WTC11 (cell line): ENCODE measurements at regions not wholly inside any gene's neighbourhood (a gene's known extent, or its start where the extent isn't known, plus 50 kb on each side); places are given as distances from the start of the nearest gene placed in this dataset.
A peak's percentile ranks its signal among the peaks of the same experiment; 100 is the strongest.

Experiments
- ATAC-seq: fragments of 200-7000 bp; cut with Tn5 transposase; 2 replicates; pipeline ENCODE4 v1.10.0; 2021; ENCODE audit warnings: mild to moderate bottlenecking, moderate library complexity
- CTCF ChIA-PET: fragments of 300-600 bp; sonication (Branson Sonifier 250); formaldehyde crosslinking; loops from one replicate; lab custom pipeline; 2021; ENCODE audit warnings: antibody characterized with exemption; lab: Charles Lee
- POLR2A ChIA-PET: fragments of 350-600 bp; sonication (Branson Sonifier 250); formaldehyde crosslinking; loops from one replicate; lab custom pipeline; 2021; ENCODE audit warnings: antibody characterized with exemption; lab: Charles Lee
- DNase-seq: peaks from one replicate; pipeline ENCODE4 v3.0.0; 2021; ENCODE audit warnings: low spot score
- H3K27ac Mint-ChIP-seq: 2 replicates; pipeline ENCODE4 v1.8.0; 2021; ENCODE audit warnings: mixed read lengths
- H3K27me3 Mint-ChIP-seq: 2 replicates; pipeline ENCODE4 v1.8.0; 2021; ENCODE audit warnings: low read depth, mild to moderate bottlenecking, moderate library complexity, mixed read lengths
- H3K36me3 Mint-ChIP-seq: 2 replicates; pipeline ENCODE4 v1.8.0; 2021; ENCODE audit warnings: mixed read lengths
- H3K4me1 Mint-ChIP-seq: 2 replicates; pipeline ENCODE4 v1.8.0; 2022; ENCODE audit warnings: mixed read lengths
- H3K4me3 Mint-ChIP-seq: 2 replicates; pipeline ENCODE4 v1.8.0; 2021; ENCODE audit warnings: mild to moderate bottlenecking, moderate library complexity, mixed read lengths
- H3K9me3 Mint-ChIP-seq: 2 replicates; pipeline ENCODE4 v1.8.0; 2021; ENCODE audit warnings: mixed read lengths
- ATF6 ChIP-seq: sonication (generic); formaldehyde crosslinking; IDR thresholded peaks from 2 replicates; pipeline ENCODE4 v1.8.1; 2023; ENCODE audit warnings: mild to moderate bottlenecking, missing genetic modification reagents
- CBFB ChIP-seq: sonication (generic); formaldehyde crosslinking; IDR thresholded peaks from 2 replicates; pipeline ENCODE4 v1.8.1; 2022; ENCODE audit warnings: mild to moderate bottlenecking, low read depth, missing genetic modification reagents
- E2F4 ChIP-seq: sonication (generic); formaldehyde crosslinking; IDR thresholded peaks from 2 replicates; pipeline ENCODE4 v1.8.1; 2022; ENCODE audit warnings: low read depth, mild to moderate bottlenecking, moderate library complexity, missing genetic modification reagents, borderline replicate concordance
- ELF4 ChIP-seq: sonication (generic); formaldehyde crosslinking; IDR thresholded peaks from 2 replicates; pipeline ENCODE4 v1.8.1; 2022; ENCODE audit warnings: low read depth, mild to moderate bottlenecking, moderate library complexity, missing genetic modification reagents
- ESRRA ChIP-seq: sonication (generic); formaldehyde crosslinking; IDR thresholded peaks from 2 replicates; pipeline ENCODE4 v1.8.1; 2022; ENCODE audit warnings: mild to moderate bottlenecking, missing genetic modification reagents, borderline replicate concordance
- ETV6 ChIP-seq: sonication (generic); formaldehyde crosslinking; IDR thresholded peaks from 2 replicates; pipeline ENCODE4 v1.8.1; 2022; ENCODE audit warnings: mild to moderate bottlenecking, missing genetic modification reagents
- FOXK1 ChIP-seq: sonication (generic); formaldehyde crosslinking; IDR thresholded peaks from 2 replicates; pipeline ENCODE4 v1.8.0; 2022; ENCODE audit warnings: mild to moderate bottlenecking, moderate library complexity, missing genetic modification reagents
- GRHL2 ChIP-seq: fragments of 250-450 bp; sonication (Bioruptor Pico); IDR thresholded peaks from 2 replicates; pipeline ENCODE4 v1.8.0; 2022; ENCODE audit warnings: mild to moderate bottlenecking, moderate library complexity; ENCODE audit not compliant: insufficient replicate concordance, severe bottlenecking
- HMGA2 ChIP-seq: fragments of 250-450 bp; sonication (Bioruptor Pico); IDR thresholded peaks from 2 replicates; pipeline ENCODE4 v1.4.0; 2021; ENCODE audit warnings: mild to moderate bottlenecking, moderate library complexity
- SOX15 ChIP-seq: fragments of 250-450 bp; sonication (Bioruptor Pico); IDR thresholded peaks from 2 replicates; pipeline ENCODE4 v1.9.0; 2021; ENCODE audit warnings: mild to moderate bottlenecking
- SP1 ChIP-seq: sonication (generic); formaldehyde crosslinking; conservative IDR thresholded peaks from 2 replicates; pipeline ENCODE4 v1.8.1; 2022; ENCODE audit warnings: missing genetic modification reagents
- TEAD1 ChIP-seq: sonication (generic); formaldehyde crosslinking; IDR thresholded peaks from 2 replicates; pipeline ENCODE4 v1.8.0; 2022; ENCODE audit warnings: mild to moderate bottlenecking, missing genetic modification reagents
- ZMAT4 ChIP-seq: fragments of 250-450 bp; sonication (Bioruptor Pico); IDR thresholded peaks from 2 replicates; pipeline ENCODE4 v1.9.0; 2021; ENCODE audit warnings: mild to moderate bottlenecking
- ZNF121 ChIP-seq: sonication (generic); formaldehyde crosslinking; IDR thresholded peaks from 2 replicates; pipeline ENCODE4 v1.8.0; 2023; ENCODE audit warnings: missing genetic modification reagents
- ZNF232 ChIP-seq: sonication (generic); formaldehyde crosslinking; IDR thresholded peaks from 2 replicates; pipeline ENCODE4 v1.8.0; 2022; ENCODE audit warnings: mild to moderate bottlenecking, missing genetic modification reagents
- TF ChIP-seq, protein P1 (sequence below): sonication (generic); formaldehyde crosslinking; IDR thresholded peaks from 2 replicates; pipeline ENCODE4 v1.8.0; 2022; ENCODE audit warnings: mild to moderate bottlenecking, missing genetic modification reagents
- TF ChIP-seq, protein P2 (sequence below): sonication (generic); formaldehyde crosslinking; IDR thresholded peaks from 2 replicates; pipeline ENCODE4 v1.8.1; 2023; ENCODE audit warnings: mild to moderate bottlenecking, missing genetic modification reagents, moderate library complexity
- TF ChIP-seq, protein P3 (sequence below): sonication (generic); formaldehyde crosslinking; IDR thresholded peaks from 2 replicates; pipeline ENCODE4 v1.8.0; 2023; ENCODE audit warnings: missing genetic modification reagents
- TF ChIP-seq, protein P4 (sequence below): fragments of 250-450 bp; sonication (Bioruptor Pico); IDR thresholded peaks from 2 replicates; pipeline ENCODE4 v1.8.0; 2021; ENCODE audit warnings: mild to moderate bottlenecking
- TF ChIP-seq, protein P5 (sequence below): sonication (generic); formaldehyde crosslinking; IDR thresholded peaks from 2 replicates; pipeline ENCODE4 v1.8.1; 2022; ENCODE audit warnings: mild to moderate bottlenecking, moderate library complexity, missing genetic modification reagents

- Mint-ChIP-seq H3K4me1 (peaks cover 4% of the 10 kb centered on the region), H3K27me3 (no peaks in the 10 kb centered on the region), H3K36me3 (no peaks in the 10 kb centered on the region), H3K27ac (no peak overlapping the region), H3K9me3 (peaks cover 6% of the 10 kb centered on the region), H3K4me3 (no peak overlapping the region)
- TF ChIP-seq ZNF232 (CRISPR knock-in tag) (no peak), FOXK1 (CRISPR knock-in tag) (no peak), CBFB (CRISPR knock-in tag) (no peak), E2F4 (CRISPR knock-in tag) (no peak)
- DNase-seq (no peak), ATAC-seq (no peak)
- ChIA-PET CTCF (no interaction called here), POLR2A (no interaction called here)
Observed at GRCh38 chr1:187433598-187433997, 604.8 kb downstream of the PLA2G4A start.

- Mint-ChIP-seq H3K27ac (no peak overlapping the region), H3K9me3 (no peaks in the 10 kb centered on the region), H3K4me3 (no peak overlapping the region), H3K36me3 (no peaks in the 10 kb centered on the region), H3K27me3 (no peaks in the 10 kb centered on the region), H3K4me1 (peaks cover 27% of the 10 kb centered on the region)
- TF ChIP-seq, protein P1, sequence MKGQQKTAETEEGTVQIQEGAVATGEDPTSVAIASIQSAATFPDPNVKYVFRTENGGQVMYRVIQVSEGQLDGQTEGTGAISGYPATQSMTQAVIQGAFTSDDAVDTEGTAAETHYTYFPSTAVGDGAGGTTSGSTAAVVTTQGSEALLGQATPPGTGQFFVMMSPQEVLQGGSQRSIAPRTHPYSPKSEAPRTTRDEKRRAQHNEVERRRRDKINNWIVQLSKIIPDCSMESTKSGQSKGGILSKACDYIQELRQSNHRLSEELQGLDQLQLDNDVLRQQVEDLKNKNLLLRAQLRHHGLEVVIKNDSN = peak; percentile 33; the same call in 1 of the 2 replicates
- TF ChIP-seq ZMAT4 (CRISPR knock-in tag) = no peak
- TF ChIP-seq, protein P2, sequence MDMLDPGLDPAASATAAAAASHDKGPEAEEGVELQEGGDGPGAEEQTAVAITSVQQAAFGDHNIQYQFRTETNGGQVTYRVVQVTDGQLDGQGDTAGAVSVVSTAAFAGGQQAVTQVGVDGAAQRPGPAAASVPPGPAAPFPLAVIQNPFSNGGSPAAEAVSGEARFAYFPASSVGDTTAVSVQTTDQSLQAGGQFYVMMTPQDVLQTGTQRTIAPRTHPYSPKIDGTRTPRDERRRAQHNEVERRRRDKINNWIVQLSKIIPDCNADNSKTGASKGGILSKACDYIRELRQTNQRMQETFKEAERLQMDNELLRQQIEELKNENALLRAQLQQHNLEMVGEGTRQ = peak; percentile 74
- ATAC-seq (no peak; the same call in 1 of the 2 replicates), DNase-seq (no peak)
- ChIA-PET CTCF (no interaction called here), POLR2A (no interaction called here)
Observed at GRCh38 chr1:187442603-187443002, 613.9 kb downstream of the PLA2G4A start.

- CTCF ChIA-PET = no interaction called here
- no peaks in the 10 kb centered on the region for H3K27me3 Mint-ChIP-seq
- ATAC-seq (peak; percentile 78), DNase-seq (no peak)
- no peaks in the 10 kb centered on the region for H3K9me3 Mint-ChIP-seq
- H3K4me1 Mint-ChIP-seq = peaks cover 27% of the 10 kb centered on the region
- H3K27ac Mint-ChIP-seq = no peak overlapping the region
- H3K36me3 Mint-ChIP-seq = no peaks in the 10 kb centered on the region
- TF ChIP-seq, protein P1 = no peak
- TF ChIP-seq ELF4 (CRISPR knock-in tag) (no peak), SOX15 (CRISPR knock-in tag) (no peak), ZNF121 (CRISPR knock-in tag) (no peak), SP1 (CRISPR knock-in tag) (no peak), ETV6 (CRISPR knock-in tag) (no peak), E2F4 (CRISPR knock-in tag) (no peak), ATF6 (CRISPR knock-in tag) (no peak), HMGA2 (CRISPR knock-in tag) (no peak), FOXK1 (CRISPR knock-in tag) (no peak), TEAD1 (CRISPR knock-in tag) (no peak), ESRRA (CRISPR knock-in tag) (no peak), GRHL2 (CRISPR knock-in tag) (no peak)
- TF ChIP-seq, protein P3, sequence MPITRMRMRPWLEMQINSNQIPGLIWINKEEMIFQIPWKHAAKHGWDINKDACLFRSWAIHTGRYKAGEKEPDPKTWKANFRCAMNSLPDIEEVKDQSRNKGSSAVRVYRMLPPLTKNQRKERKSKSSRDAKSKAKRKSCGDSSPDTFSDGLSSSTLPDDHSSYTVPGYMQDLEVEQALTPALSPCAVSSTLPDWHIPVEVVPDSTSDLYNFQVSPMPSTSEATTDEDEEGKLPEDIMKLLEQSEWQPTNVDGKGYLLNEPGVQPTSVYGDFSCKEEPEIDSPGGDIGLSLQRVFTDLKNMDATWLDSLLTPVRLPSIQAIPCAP (CRISPR knock-in tag) = no peak
- TF ChIP-seq, protein P4, sequence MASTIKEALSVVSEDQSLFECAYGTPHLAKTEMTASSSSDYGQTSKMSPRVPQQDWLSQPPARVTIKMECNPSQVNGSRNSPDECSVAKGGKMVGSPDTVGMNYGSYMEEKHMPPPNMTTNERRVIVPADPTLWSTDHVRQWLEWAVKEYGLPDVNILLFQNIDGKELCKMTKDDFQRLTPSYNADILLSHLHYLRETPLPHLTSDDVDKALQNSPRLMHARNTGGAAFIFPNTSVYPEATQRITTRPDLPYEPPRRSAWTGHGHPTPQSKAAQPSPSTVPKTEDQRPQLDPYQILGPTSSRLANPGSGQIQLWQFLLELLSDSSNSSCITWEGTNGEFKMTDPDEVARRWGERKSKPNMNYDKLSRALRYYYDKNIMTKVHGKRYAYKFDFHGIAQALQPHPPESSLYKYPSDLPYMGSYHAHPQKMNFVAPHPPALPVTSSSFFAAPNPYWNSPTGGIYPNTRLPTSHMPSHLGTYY (CRISPR knock-in tag) = no peak
- TF ChIP-seq, protein P5, sequence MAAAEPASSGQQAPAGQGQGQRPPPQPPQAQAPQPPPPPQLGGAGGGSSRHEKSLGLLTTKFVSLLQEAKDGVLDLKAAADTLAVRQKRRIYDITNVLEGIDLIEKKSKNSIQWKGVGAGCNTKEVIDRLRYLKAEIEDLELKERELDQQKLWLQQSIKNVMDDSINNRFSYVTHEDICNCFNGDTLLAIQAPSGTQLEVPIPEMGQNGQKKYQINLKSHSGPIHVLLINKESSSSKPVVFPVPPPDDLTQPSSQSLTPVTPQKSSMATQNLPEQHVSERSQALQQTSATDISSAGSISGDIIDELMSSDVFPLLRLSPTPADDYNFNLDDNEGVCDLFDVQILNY = no peak
- POLR2A ChIA-PET = no interaction called here
- no peak overlapping the region for H3K4me3 Mint-ChIP-seq
Observed at GRCh38 chr1:187443939-187444338, 615.2 kb downstream of the PLA2G4A start.
